Neural cell (in vitro differentiated cells): ENCODE measurements at regions not wholly inside any gene's neighbourhood (a gene's known extent, or its start where the extent isn't known, plus 50 kb on each side); places are given as distances from the start of the nearest gene placed in this dataset.
"Not testable (repeated sequence)": the region's sequence is repeated elsewhere in the genome, so short reads cannot be mapped to it uniquely, and the experiment has no call there.

Experiments
- H2AFZ ChIP-seq: fragments of 200-600, 300-800 bp; sonication (generic), shearing (Covaris generic); 2 replicates; pipeline ENCODE4 v1.6.0; 2014; ENCODE audit warnings: low read depth, mild to moderate bottlenecking, antibody characterized with exemption, low read length, moderate library complexity
- H3F3A ChIP-seq: fragments of 200-600 bp; shearing (Covaris generic); 2 replicates; pipeline ENCODE4 v1.6.1; 2016; ENCODE audit warnings: mild to moderate bottlenecking, moderate library complexity, mixed read lengths, antibody characterized with exemption, low read length; ENCODE audit not compliant: insufficient read depth, poor library complexity, severe bottlenecking
- H3K27ac ChIP-seq: fragments of 200-600, 300-800 bp; sonication (generic), shearing (Covaris generic); 2 replicates; pipeline ENCODE4 v1.5.1; 2014; ENCODE audit warnings: mild to moderate bottlenecking, low read length, moderate library complexity
- H3K27me3 ChIP-seq: fragments of 300-800, 200-600 bp; sonication (generic), shearing (Covaris generic); 2 replicates; pipeline ENCODE4 v1.6.0; 2014; ENCODE audit warnings: mild to moderate bottlenecking, low read depth, low read length, moderate library complexity; ENCODE audit not compliant: insufficient read depth
- H3K36me3 ChIP-seq: fragments of 300-800, 200-600 bp; sonication (generic), shearing (Covaris generic); 2 replicates; pipeline ENCODE4 v1.5.1; 2014; ENCODE audit warnings: mild to moderate bottlenecking, antibody characterized with exemption, low read length, moderate library complexity; ENCODE audit not compliant: insufficient read depth
- H3K4me2 ChIP-seq: fragments of 300-800, 200-600 bp; sonication (generic), shearing (Covaris generic); 2 replicates; pipeline ENCODE4 v1.6.0; 2014; ENCODE audit warnings: mild to moderate bottlenecking, low read length
- H3K4me3 ChIP-seq: fragments of 300-800, 200-600 bp; sonication (generic), shearing (Covaris generic); 2 replicates; pipeline ENCODE4 v1.5.1; 2014; ENCODE audit warnings: mild to moderate bottlenecking, low read length, moderate library complexity
- H3K79me2 ChIP-seq: fragments of 200-600 bp; shearing (Covaris generic); replicated peaks from 2 replicates; pipeline ENCODE4 v1.6.0; 2014; ENCODE audit warnings: mild to moderate bottlenecking, low read length, moderate library complexity; ENCODE audit not compliant: insufficient read depth
- H3K9ac ChIP-seq: fragments of 300-800, 200-600 bp; sonication (generic), shearing (Covaris generic); 2 replicates; pipeline ENCODE4 v1.6.1; 2016; ENCODE audit warnings: mild to moderate bottlenecking, low read length, mixed read lengths
- H3K9me2 ChIP-seq: fragments of 200-600 bp; shearing (Covaris generic); 2 replicates; pipeline ENCODE4 v1.6.1; 2016; ENCODE audit warnings: mild to moderate bottlenecking, low read length, mixed read lengths; ENCODE audit not compliant: insufficient read depth
- H3K9me3 ChIP-seq: fragments of 200-600, 300-800 bp; sonication (generic), shearing (Covaris generic); 2 replicates; pipeline ENCODE4 v1.6.1; 2016; ENCODE audit warnings: mild to moderate bottlenecking, mixed run types, low read length, moderate library complexity, mixed read lengths
- H4K20me1 ChIP-seq: fragments of 200-600 bp; shearing (Covaris generic); 2 replicates; pipeline ENCODE4 v1.6.1; 2016; ENCODE audit warnings: mild to moderate bottlenecking, mixed run types; ENCODE audit not compliant: insufficient read depth
- EP300 ChIP-seq: fragments of 450-650 bp; conservative IDR thresholded peaks from 2 replicates; pipeline ENCODE4 v1.6.1; 2014; ENCODE audit warnings: antibody characterized with exemption, mild to moderate bottlenecking, moderate library complexity; ENCODE audit not compliant: poor library complexity, severe bottlenecking
- EZH2 ChIP-seq: fragments of 200-600, 300-800 bp; shearing (Covaris generic), sonication (generic); IDR thresholded peaks from 2 replicates; pipeline ENCODE4 v1.6.1; 2014; ENCODE audit warnings: antibody characterized with exemption, low read length, borderline replicate concordance, mild to moderate bottlenecking; ENCODE audit not compliant: insufficient read depth, poor library complexity, severe bottlenecking
- MXI1 ChIP-seq: fragments of 450-650 bp; conservative IDR thresholded peaks from 2 replicates; pipeline ENCODE4 v1.6.1; 2014; ENCODE audit warnings: antibody characterized with exemption, mild to moderate bottlenecking; ENCODE audit not compliant: poor library complexity, severe bottlenecking
- POLR2AphosphoS5 ChIP-seq: IDR thresholded peaks from 2 replicates; pipeline ENCODE4 v1.6.1; 2012
- RAD21 ChIP-seq: fragments of 450-650 bp; conservative IDR thresholded peaks from 2 replicates; pipeline ENCODE4 v1.6.1; 2014; ENCODE audit warnings: antibody characterized with exemption, mild to moderate bottlenecking, moderate library complexity
- SMC3 ChIP-seq: fragments of 450-650 bp; conservative IDR thresholded peaks from 2 replicates; pipeline ENCODE4 v1.6.1; 2014; ENCODE audit warnings: antibody characterized with exemption, mild to moderate bottlenecking, moderate library complexity; ENCODE audit not compliant: poor library complexity
- TAF1 ChIP-seq: IDR thresholded peaks from 2 replicates; pipeline ENCODE4 v1.6.1; 2012; ENCODE audit warnings: low read depth
- TF ChIP-seq, protein P1 (sequence below): fragments of 450-650 bp; IDR thresholded peaks from 2 replicates; pipeline ENCODE4 v1.5.1; 2014; ENCODE audit warnings: antibody characterized with exemption, mild to moderate bottlenecking, moderate library complexity; ENCODE audit not compliant: poor library complexity, severe bottlenecking
- TF ChIP-seq, protein P2 (sequence below): IDR thresholded peaks from 2 replicates; pipeline ENCODE4 v1.6.1; 2012; ENCODE audit warnings: borderline replicate concordance

DNA sequence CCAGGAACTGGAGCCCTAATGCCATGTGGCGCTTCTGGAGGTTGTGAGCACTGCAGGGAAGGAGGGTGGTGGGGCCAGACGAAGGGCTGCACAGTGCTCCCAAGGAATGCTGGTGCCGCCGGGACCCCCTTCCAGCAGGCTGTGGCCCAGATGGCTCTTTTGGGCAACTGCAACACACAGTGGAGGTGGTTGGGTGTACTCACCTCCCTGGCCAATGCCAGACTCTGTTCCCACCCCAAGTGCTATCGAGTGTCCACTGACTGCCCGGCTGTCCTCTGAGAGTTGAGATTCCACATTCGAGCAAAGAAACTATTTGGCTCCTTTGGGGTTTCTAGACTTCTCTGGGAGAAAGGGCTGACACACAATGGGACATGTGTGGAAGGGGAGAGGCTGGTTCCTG, 167.9 kb downstream of the RGS9 start:
- Histone ChIP-seq H2AFZ (no peak overlapping the region), H4K20me1 (no peaks in the 10 kb centered on the region), H3K9me3 (no peaks in the 10 kb centered on the region), H3F3A (no peaks in the 10 kb centered on the region), H3K79me2 (no peaks in the 10 kb centered on the region), H3K9ac (no peak overlapping the region), H3K4me3 (no peak overlapping the region), H3K27ac (no peak overlapping the region), H3K36me3 (no peaks in the 10 kb centered on the region), H3K27me3 (no peaks in the 10 kb centered on the region), H3K4me2 (no peak overlapping the region), H3K9me2 (no peaks in the 10 kb centered on the region)
- TF ChIP-seq, protein P1, sequence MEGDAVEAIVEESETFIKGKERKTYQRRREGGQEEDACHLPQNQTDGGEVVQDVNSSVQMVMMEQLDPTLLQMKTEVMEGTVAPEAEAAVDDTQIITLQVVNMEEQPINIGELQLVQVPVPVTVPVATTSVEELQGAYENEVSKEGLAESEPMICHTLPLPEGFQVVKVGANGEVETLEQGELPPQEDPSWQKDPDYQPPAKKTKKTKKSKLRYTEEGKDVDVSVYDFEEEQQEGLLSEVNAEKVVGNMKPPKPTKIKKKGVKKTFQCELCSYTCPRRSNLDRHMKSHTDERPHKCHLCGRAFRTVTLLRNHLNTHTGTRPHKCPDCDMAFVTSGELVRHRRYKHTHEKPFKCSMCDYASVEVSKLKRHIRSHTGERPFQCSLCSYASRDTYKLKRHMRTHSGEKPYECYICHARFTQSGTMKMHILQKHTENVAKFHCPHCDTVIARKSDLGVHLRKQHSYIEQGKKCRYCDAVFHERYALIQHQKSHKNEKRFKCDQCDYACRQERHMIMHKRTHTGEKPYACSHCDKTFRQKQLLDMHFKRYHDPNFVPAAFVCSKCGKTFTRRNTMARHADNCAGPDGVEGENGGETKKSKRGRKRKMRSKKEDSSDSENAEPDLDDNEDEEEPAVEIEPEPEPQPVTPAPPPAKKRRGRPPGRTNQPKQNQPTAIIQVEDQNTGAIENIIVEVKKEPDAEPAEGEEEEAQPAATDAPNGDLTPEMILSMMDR = no peak
- TF ChIP-seq EZH2 (no peak), SMC3 (no peak), MXI1 (no peak), EP300 (no peak), RAD21 (no peak), POLR2AphosphoS5 (no peak), TAF1 (no peak)
- TF ChIP-seq, protein P2, sequence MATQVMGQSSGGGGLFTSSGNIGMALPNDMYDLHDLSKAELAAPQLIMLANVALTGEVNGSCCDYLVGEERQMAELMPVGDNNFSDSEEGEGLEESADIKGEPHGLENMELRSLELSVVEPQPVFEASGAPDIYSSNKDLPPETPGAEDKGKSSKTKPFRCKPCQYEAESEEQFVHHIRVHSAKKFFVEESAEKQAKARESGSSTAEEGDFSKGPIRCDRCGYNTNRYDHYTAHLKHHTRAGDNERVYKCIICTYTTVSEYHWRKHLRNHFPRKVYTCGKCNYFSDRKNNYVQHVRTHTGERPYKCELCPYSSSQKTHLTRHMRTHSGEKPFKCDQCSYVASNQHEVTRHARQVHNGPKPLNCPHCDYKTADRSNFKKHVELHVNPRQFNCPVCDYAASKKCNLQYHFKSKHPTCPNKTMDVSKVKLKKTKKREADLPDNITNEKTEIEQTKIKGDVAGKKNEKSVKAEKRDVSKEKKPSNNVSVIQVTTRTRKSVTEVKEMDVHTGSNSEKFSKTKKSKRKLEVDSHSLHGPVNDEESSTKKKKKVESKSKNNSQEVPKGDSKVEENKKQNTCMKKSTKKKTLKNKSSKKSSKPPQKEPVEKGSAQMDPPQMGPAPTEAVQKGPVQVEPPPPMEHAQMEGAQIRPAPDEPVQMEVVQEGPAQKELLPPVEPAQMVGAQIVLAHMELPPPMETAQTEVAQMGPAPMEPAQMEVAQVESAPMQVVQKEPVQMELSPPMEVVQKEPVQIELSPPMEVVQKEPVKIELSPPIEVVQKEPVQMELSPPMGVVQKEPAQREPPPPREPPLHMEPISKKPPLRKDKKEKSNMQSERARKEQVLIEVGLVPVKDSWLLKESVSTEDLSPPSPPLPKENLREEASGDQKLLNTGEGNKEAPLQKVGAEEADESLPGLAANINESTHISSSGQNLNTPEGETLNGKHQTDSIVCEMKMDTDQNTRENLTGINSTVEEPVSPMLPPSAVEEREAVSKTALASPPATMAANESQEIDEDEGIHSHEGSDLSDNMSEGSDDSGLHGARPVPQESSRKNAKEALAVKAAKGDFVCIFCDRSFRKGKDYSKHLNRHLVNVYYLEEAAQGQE = no peak

DNA sequence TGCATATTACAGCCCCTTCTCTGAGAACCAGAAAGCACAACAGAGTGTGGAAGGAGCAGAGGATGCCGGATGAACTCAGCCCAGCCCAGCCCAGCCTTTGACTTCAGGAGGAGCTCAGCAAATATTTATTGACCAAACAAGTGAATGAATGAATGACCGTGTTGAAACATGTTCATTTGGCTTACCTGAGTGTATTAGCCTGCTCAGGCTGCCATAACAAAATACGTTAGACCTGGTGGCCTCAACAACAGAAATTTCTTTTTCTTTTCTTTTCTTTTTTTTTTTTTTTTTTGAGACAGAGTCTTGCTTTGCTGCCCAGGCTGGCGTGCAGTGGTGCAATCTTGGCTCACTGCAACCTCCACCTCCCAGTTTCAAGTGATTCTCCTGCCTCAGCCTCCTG, 164.7 kb downstream of the RGS9 start:
- H3K27me3 ChIP-seq, H3K9me2 ChIP-seq, H3K4me3 ChIP-seq, H3F3A ChIP-seq, H3K79me2 ChIP-seq, H3K9me3 ChIP-seq, H2AFZ ChIP-seq, H3K36me3 ChIP-seq, H3K4me2 ChIP-seq, H4K20me1 ChIP-seq, H3K9ac ChIP-seq, H3K27ac ChIP-seq: not testable (repeated sequence)

DNA sequence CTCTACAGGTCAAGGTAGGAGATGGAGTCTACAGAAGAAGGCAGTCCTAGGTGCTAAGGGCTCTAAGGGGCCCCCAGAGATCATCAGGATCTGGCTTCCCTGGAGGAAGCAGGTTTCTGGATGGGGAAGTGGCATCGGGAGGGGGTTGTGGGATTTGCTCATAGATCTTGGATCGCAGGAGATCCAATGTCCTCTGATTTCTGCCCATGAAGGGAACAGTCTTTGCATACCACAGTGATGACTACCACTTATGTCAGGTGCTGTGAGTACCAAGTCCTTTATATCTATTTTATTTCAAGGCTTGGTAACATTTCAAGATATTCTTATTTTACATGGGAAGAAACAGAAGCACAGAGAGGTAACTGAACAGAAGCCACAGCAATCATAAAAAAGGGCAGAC, 164.0 kb downstream of the RGS9 start:
- H3K4me2 ChIP-seq = no peak overlapping the region
- no peak overlapping the region for H2AFZ ChIP-seq

More for the DNA sequence above, 164.0 kb downstream of the RGS9 start:
- Histone ChIP-seq H3K79me2 (no peaks in the 10 kb centered on the region), H3K9me3 (no peaks in the 10 kb centered on the region), H3K4me3 (no peak overlapping the region), H3K36me3 (no peaks in the 10 kb centered on the region), H3K27ac (no peak overlapping the region), H3K9me2 (no peaks in the 10 kb centered on the region), H3K27me3 (no peaks in the 10 kb centered on the region), H3F3A (no peaks in the 10 kb centered on the region), H4K20me1 (no peaks in the 10 kb centered on the region), H3K9ac (no peak overlapping the region)
- TF ChIP-seq, protein P1 = no peak
- TF ChIP-seq SMC3 (no peak), RAD21 (no peak)
- TF ChIP-seq, protein P2 = no peak
